Activated T-cell treated with anti-CD3 and anti-CD28 coated beads, Interleukin-2, amount 50 U/mL, for 1 hour (primary cell): ENCODE measurements at regions not wholly inside any gene's neighbourhood (a gene's known extent, or its start where the extent isn't known, plus 50 kb on each side); places are given as distances from the start of the nearest gene placed in this dataset.

Experiments
- DNase-seq: peaks from one replicate; pipeline ENCODE4 v3.0.0-alpha.2; 2020

- no peak for DNase-seq
Observed at GRCh38 chr16:77668201-77668600, 54.1 kb upstream of the NUDT7 start.

GRCh38 chr16:77669057-77669456 is 53.3 kb upstream of the NUDT7 start:
- DNase-seq = no peak
